Stomach (tissue), 4 donors: ENCODE measurements at regions not wholly inside any gene's neighbourhood (a gene's known extent, or its start where the extent isn't known, plus 50 kb on each side); places are given as distances from the start of the nearest gene placed in this dataset.

Experiments
- EP300 ChIP-seq: sonication (generic); formaldehyde crosslinking; IDR thresholded peaks from one replicate; pipeline ENCODE4 v1.6.1; 2017; ENCODE audit warnings: antibody characterized with exemption
- POLR2AphosphoS5 ChIP-seq, 3 donors: sonication (generic); formaldehyde crosslinking; IDR thresholded peaks; one replicate each; pipeline ENCODE4 v1.6.1; 2016; ENCODE audit warnings: antibody characterized with exemption in 3 of 3
- TF ChIP-seq, protein P1 (sequence below), 7 experiments: fragments of 450-650 bp in 4 of 7; fragments of 200-600 bp in 3 of 7; sonication (generic) in 3 of 7; IDR thresholded peaks; one replicate each; pipeline ENCODE4 v1.5.1; 2016 to 2019; ENCODE audit warnings: antibody characterized with exemption in 7 of 7, control low read depth in 2 of 7, mild to moderate bottlenecking in 1 of 7

DNA sequence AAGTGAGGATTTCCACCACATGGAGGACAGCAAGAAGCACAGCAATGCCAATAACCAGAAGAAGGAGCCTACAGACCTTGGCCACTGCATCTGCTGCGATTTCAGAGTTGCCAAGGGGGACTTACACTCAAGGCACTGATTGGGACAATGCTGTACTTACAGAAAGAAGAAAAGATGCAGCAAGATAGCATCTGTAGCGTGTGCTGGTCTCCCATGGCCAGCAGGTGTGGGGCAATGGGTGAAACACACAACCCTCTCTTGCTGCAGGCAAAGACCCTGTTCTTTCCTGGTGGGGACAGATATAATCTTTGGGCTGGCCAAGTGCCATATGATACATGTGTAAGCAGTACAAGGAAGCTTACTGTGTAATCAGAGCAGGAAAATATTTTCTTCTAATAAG, 85.4 kb upstream of the GPR45 start:
- TF ChIP-seq POLR2AphosphoS5 (IDR thresholded peaks at IDR 0.05) (no peak), EP300 (no peak)
- TF ChIP-seq, protein P1, sequence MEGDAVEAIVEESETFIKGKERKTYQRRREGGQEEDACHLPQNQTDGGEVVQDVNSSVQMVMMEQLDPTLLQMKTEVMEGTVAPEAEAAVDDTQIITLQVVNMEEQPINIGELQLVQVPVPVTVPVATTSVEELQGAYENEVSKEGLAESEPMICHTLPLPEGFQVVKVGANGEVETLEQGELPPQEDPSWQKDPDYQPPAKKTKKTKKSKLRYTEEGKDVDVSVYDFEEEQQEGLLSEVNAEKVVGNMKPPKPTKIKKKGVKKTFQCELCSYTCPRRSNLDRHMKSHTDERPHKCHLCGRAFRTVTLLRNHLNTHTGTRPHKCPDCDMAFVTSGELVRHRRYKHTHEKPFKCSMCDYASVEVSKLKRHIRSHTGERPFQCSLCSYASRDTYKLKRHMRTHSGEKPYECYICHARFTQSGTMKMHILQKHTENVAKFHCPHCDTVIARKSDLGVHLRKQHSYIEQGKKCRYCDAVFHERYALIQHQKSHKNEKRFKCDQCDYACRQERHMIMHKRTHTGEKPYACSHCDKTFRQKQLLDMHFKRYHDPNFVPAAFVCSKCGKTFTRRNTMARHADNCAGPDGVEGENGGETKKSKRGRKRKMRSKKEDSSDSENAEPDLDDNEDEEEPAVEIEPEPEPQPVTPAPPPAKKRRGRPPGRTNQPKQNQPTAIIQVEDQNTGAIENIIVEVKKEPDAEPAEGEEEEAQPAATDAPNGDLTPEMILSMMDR (IDR thresholded peaks at IDR 0.05): no peak
